ENCODE measurements at regions not wholly inside any gene's neighbourhood (a gene's known extent, or its start where the extent isn't known, plus 50 kb on each side); places are given as distances from the start of the nearest gene placed in this dataset.
"Not testable (repeated sequence)": the region's sequence is repeated elsewhere in the genome, so short reads cannot be mapped to it uniquely, and the experiment has no call there.

- H3K4me3 ChIP-seq; DNase-seq (ENCODE audit: low read depth in 1 of 2, low spot score in 2 of 2); H3K4me1 ChIP-seq (replicated peaks); H3K9me3 ChIP-seq (replicated peaks); H3K36me3 ChIP-seq; H3K27me3 ChIP-seq (replicated peaks); H3K27ac ChIP-seq: not testable (repeated sequence)
Measured at GRCh38 chr7:32816409-32816948, 75.1 kb downstream of the KBTBD2 start.

GRCh38 chr7:32814779-32815178 lies 76.8 kb downstream of the KBTBD2 start:
- H3K27ac ChIP-seq; DNase-seq (ENCODE audit: low read depth in 1 of 2, low spot score in 2 of 2); H3K27me3 ChIP-seq (replicated peaks): not testable (repeated sequence)

GRCh38 chr7:32809871-32810270 lies 81.7 kb downstream of the KBTBD2 start:
- Histone ChIP-seq H3K27me3 (replicated peaks) (no peaks in the 10 kb centered on the region), H3K4me1 (replicated peaks) (no peaks in the 10 kb centered on the region), H3K27ac (no peak overlapping the region), H3K4me3 (no peak overlapping the region), H3K36me3 (no peaks in the 10 kb centered on the region), H3K9me3 (replicated peaks) (no peaks in the 10 kb centered on the region)
- no peak for DNase-seq (ENCODE audit: low read depth in 1 of 2, low spot score in 2 of 2)

More at GRCh38 chr7:32814779-32815178, 76.8 kb downstream of the KBTBD2 start:
- not testable (repeated sequence) for H3K9me3 ChIP-seq (replicated peaks); H3K4me1 ChIP-seq (replicated peaks); H3K4me3 ChIP-seq; H3K36me3 ChIP-seq

GRCh38 chr7:32809347-32809746 lies 82.2 kb downstream of the KBTBD2 start:
- H3K27ac ChIP-seq, result no peak overlapping the region
- H3K4me3 ChIP-seq, result no peak overlapping the region
- no peaks in the 10 kb centered on the region for H3K27me3 ChIP-seq (replicated peaks)
- DNase-seq (ENCODE audit: low read depth in 1 of 2, low spot score in 2 of 2), result no peak
- H3K4me1 ChIP-seq (replicated peaks), result no peaks in the 10 kb centered on the region
- H3K9me3 ChIP-seq (replicated peaks), result no peaks in the 10 kb centered on the region
- no peaks in the 10 kb centered on the region for H3K36me3 ChIP-seq

- Histone ChIP-seq H3K4me3 (no peak overlapping the region), H3K27me3 (replicated peaks) (no peaks in the 10 kb centered on the region), H3K4me1 (replicated peaks) (no peaks in the 10 kb centered on the region), H3K27ac (no peak overlapping the region), H3K9me3 (replicated peaks) (peaks cover 14% of the 10 kb centered on the region), H3K36me3 (no peaks in the 10 kb centered on the region)
- DNase-seq (ENCODE audit: low read depth in 1 of 2, low spot score in 2 of 2), result no peak
Measured at GRCh38 chr7:32803406-32804141, 88.0 kb downstream of the KBTBD2 start.

GRCh38 chr7:32802305-32802910 lies 89.2 kb downstream of the KBTBD2 start:
- Histone ChIP-seq H3K9me3 (replicated peaks) (peaks cover 14% of the 10 kb centered on the region), H3K4me3 (no peak overlapping the region), H3K36me3 (no peaks in the 10 kb centered on the region), H3K4me1 (replicated peaks) (no peaks in the 10 kb centered on the region), H3K27me3 (replicated peaks) (no peaks in the 10 kb centered on the region), H3K27ac (no peak overlapping the region)
- DNase-seq (ENCODE audit: low read depth in 1 of 2, low spot score in 2 of 2), result no peak

- H3K4me3 ChIP-seq; H3K36me3 ChIP-seq; H3K4me1 ChIP-seq (replicated peaks); H3K9me3 ChIP-seq (replicated peaks); H3K27me3 ChIP-seq (replicated peaks); DNase-seq (ENCODE audit: low read depth in 1 of 2, low spot score in 2 of 2); H3K27ac ChIP-seq: not testable (repeated sequence)
Measured at GRCh38 chr7:32793053-32793452, 98.5 kb downstream of the KBTBD2 start.

GRCh38 chr7:32790766-32791430 lies 100.7 kb downstream of the KBTBD2 start:
- not testable (repeated sequence) for H3K9me3 ChIP-seq (replicated peaks); H3K4me1 ChIP-seq (replicated peaks); H3K27me3 ChIP-seq (replicated peaks); H3K36me3 ChIP-seq; H3K27ac ChIP-seq; H3K4me3 ChIP-seq
- peak; percentile 28 to 50 for DNase-seq (ENCODE audit: low read depth in 1 of 2, low spot score in 2 of 2)

GRCh38 chr7:32789266-32789665 lies 102.3 kb downstream of the KBTBD2 start:
- DNase-seq (ENCODE audit: low read depth in 1 of 2, low spot score in 2 of 2); H3K4me1 ChIP-seq (replicated peaks); H3K4me3 ChIP-seq; H3K27me3 ChIP-seq (replicated peaks); H3K36me3 ChIP-seq; H3K9me3 ChIP-seq (replicated peaks); H3K27ac ChIP-seq: not testable (repeated sequence)

GRCh38 chr7:32788174-32788573 lies 103.4 kb downstream of the KBTBD2 start:
- H3K4me3 ChIP-seq; H3K27me3 ChIP-seq (replicated peaks); H3K4me1 ChIP-seq (replicated peaks); H3K27ac ChIP-seq; H3K36me3 ChIP-seq; DNase-seq (ENCODE audit: low read depth in 1 of 2, low spot score in 2 of 2); H3K9me3 ChIP-seq (replicated peaks): not testable (repeated sequence)

- H3K36me3 ChIP-seq; H3K4me1 ChIP-seq (replicated peaks); H3K9me3 ChIP-seq (replicated peaks); H3K27ac ChIP-seq; H3K4me3 ChIP-seq; DNase-seq (ENCODE audit: low read depth in 1 of 2, low spot score in 2 of 2); H3K27me3 ChIP-seq (replicated peaks): not testable (repeated sequence)
Measured at GRCh38 chr7:32785365-32785944, 106.1 kb downstream of the KBTBD2 start.

- not testable (repeated sequence) for H3K4me3 ChIP-seq; H3K27me3 ChIP-seq (replicated peaks); DNase-seq (ENCODE audit: low read depth in 1 of 2, low spot score in 2 of 2); H3K9me3 ChIP-seq (replicated peaks); H3K4me1 ChIP-seq (replicated peaks); H3K27ac ChIP-seq; H3K36me3 ChIP-seq
Measured at GRCh38 chr7:32779895-32780294, 111.7 kb downstream of the KBTBD2 start.

GRCh38 chr7:32779167-32779566 lies 112.4 kb downstream of the KBTBD2 start:
- no peak for DNase-seq (ENCODE audit: low read depth in 1 of 2, low spot score in 2 of 2)
- H3K4me1 ChIP-seq (replicated peaks), result peaks cover 8% of the 10 kb centered on the region
- H3K27ac ChIP-seq, result no peak overlapping the region
- no peaks in the 10 kb centered on the region for H3K9me3 ChIP-seq (replicated peaks)
- H3K4me3 ChIP-seq, result no peak overlapping the region
- H3K27me3 ChIP-seq (replicated peaks), result no peaks in the 10 kb centered on the region
- no peaks in the 10 kb centered on the region for H3K36me3 ChIP-seq
